HG02885 (cell line): ENCODE measurements at regions not wholly inside any gene's neighbourhood (a gene's known extent, or its start where the extent isn't known, plus 50 kb on each side); places are given as distances from the start of the nearest gene placed in this dataset.

Source experiments
- ATAC-seq: cut with Tn5 transposase; IDR thresholded peaks from one replicate; pipeline ENCODE4 v1.9.1; 2021; ENCODE audit warnings: mild to moderate bottlenecking; ENCODE audit not compliant: unreplicated experiment, poor library complexity

- ATAC-seq = peak; percentile 95
These were observed 239.1 kb downstream of the KCNS3 start for GRCh38 chr2:18117592-18117991.

- ATAC-seq = no peak
These were observed 231.8 kb downstream of the KCNS3 start for GRCh38 chr2:18110222-18110621.

- no peak for ATAC-seq
These were observed 228.4 kb downstream of the KCNS3 start for GRCh38 chr2:18106841-18107240.

GRCh38 chr2:18105929-18106328 lies 227.5 kb downstream of the KCNS3 start:
- ATAC-seq = no peak

GRCh38 chr2:18104595-18105224 lies 226.2 kb downstream of the KCNS3 start:
- no peak for ATAC-seq

GRCh38 chr2:18096836-18097405 lies 218.5 kb downstream of the KCNS3 start:
- ATAC-seq = no peak

GRCh38 chr2:18094277-18094676 lies 215.8 kb downstream of the KCNS3 start:
- ATAC-seq = no peak

GRCh38 chr2:18093196-18093595 lies 214.7 kb downstream of the KCNS3 start:
- ATAC-seq = no peak

GRCh38 chr2:18092760-18093159 lies 214.3 kb downstream of the KCNS3 start:
- ATAC-seq = no peak

- no peak for ATAC-seq
These were observed 207.1 kb downstream of the KCNS3 start for GRCh38 chr2:18085593-18085992.

- no peak for ATAC-seq
These were observed 205.9 kb downstream of the KCNS3 start for GRCh38 chr2:18084376-18084775.

- ATAC-seq = no peak
These were observed 205.3 kb downstream of the KCNS3 start for GRCh38 chr2:18083806-18084205.

- no peak for ATAC-seq
These were observed 199.7 kb downstream of the KCNS3 start for GRCh38 chr2:18078216-18078615.

GRCh38 chr2:18077704-18078103 lies 199.2 kb downstream of the KCNS3 start:
- peak; percentile 56 for ATAC-seq

GRCh38 chr2:18077231-18077630 lies 198.8 kb downstream of the KCNS3 start:
- ATAC-seq = no peak

- ATAC-seq = no peak
These were observed 196.0 kb downstream of the KCNS3 start for GRCh38 chr2:18074476-18074875.

GRCh38 chr2:18073601-18074000 lies 195.1 kb downstream of the KCNS3 start:
- no peak for ATAC-seq

- no peak for ATAC-seq
These were observed 189.3 kb downstream of the KCNS3 start for GRCh38 chr2:18067588-18068384.

- no peak for ATAC-seq
These were observed 188.4 kb downstream of the KCNS3 start for GRCh38 chr2:18066894-18067293.

GRCh38 chr2:18066066-18066465 lies 187.6 kb downstream of the KCNS3 start:
- ATAC-seq = no peak

GRCh38 chr2:18065249-18065648 lies 186.8 kb downstream of the KCNS3 start:
- ATAC-seq = no peak
